ENCODE measurements at regions not wholly inside any gene's neighbourhood (a gene's known extent, or its start where the extent isn't known, plus 50 kb on each side); places are given as distances from the start of the nearest gene placed in this dataset.

- DNase-seq = peak; percentile 24
Observed at GRCh38 chr12:17540921-17541320, 549.1 kb downstream of the RERGL start.

- DNase-seq = peak; percentile 37
Observed at GRCh38 chr12:17528394-17528793, 561.6 kb downstream of the RERGL start.

- DNase-seq = no peak
Observed at GRCh38 chr12:17527021-17527420, 563.0 kb downstream of the RERGL start.

- peak; percentile 42 for DNase-seq
Observed at GRCh38 chr12:17511369-17511768, 578.6 kb downstream of the RERGL start.

GRCh38 chr12:17507336-17507735 is 582.7 kb downstream of the RERGL start:
- no peak for DNase-seq

GRCh38 chr12:17503742-17504141 is 586.3 kb downstream of the RERGL start:
- DNase-seq = no peak

GRCh38 chr12:17489452-17489851 is 600.5 kb downstream of the RERGL start:
- DNase-seq = peak; percentile 47

GRCh38 chr12:17478908-17479673 is 610.9 kb downstream of the RERGL start:
- no peak for DNase-seq

- no peak for DNase-seq
Observed at GRCh38 chr12:17470460-17470859, 619.5 kb downstream of the RERGL start.

GRCh38 chr12:17459214-17459613 is 630.8 kb downstream of the RERGL start:
- peak; percentile 33 for DNase-seq

- no peak for DNase-seq
Observed at GRCh38 chr12:17456486-17456885, 633.5 kb downstream of the RERGL start.

GRCh38 chr12:17438141-17438540 is 651.9 kb downstream of the RERGL start:
- no peak for DNase-seq

GRCh38 chr12:17416748-17417147 is 673.2 kb downstream of the RERGL start:
- no peak for DNase-seq

GRCh38 chr12:17414596-17414995 is 675.4 kb downstream of the RERGL start:
- DNase-seq = no peak

- DNase-seq = no peak
Observed at GRCh38 chr12:17411662-17412061, 678.3 kb downstream of the RERGL start.

- no peak for DNase-seq
Observed at GRCh38 chr12:17388679-17389078, 701.3 kb downstream of the RERGL start.

GRCh38 chr12:17383321-17383720 is 706.7 kb downstream of the RERGL start:
- DNase-seq = peak; percentile 55

GRCh38 chr12:17381211-17381610 is 708.8 kb downstream of the RERGL start:
- DNase-seq = no peak

- DNase-seq = no peak
Observed at GRCh38 chr12:17372508-17372907, 717.5 kb downstream of the RERGL start.

- no peak for DNase-seq
Observed at GRCh38 chr12:17371491-17372215, 718.3 kb downstream of the RERGL start.

- DNase-seq = no peak
Observed at GRCh38 chr12:17370621-17371020, 719.4 kb downstream of the RERGL start.

GRCh38 chr12:17369556-17369955 is 720.4 kb downstream of the RERGL start:
- no peak for DNase-seq

- DNase-seq = no peak
Observed at GRCh38 chr12:17361224-17361623, 728.8 kb downstream of the RERGL start.

GRCh38 chr12:17358835-17359234 is 731.2 kb downstream of the RERGL start:
- no peak for DNase-seq

Measured in DMS53 (cell line).